ENCODE measurements at regions not wholly inside any gene's neighbourhood (a gene's known extent, or its start where the extent isn't known, plus 50 kb on each side); places are given as distances from the start of the nearest gene placed in this dataset.

- H3K4me3 ChIP-seq = no peak overlapping the region
- 35% methylated on average over 7 of the region's 7 CpGs for WGBS (ENCODE audit: insufficient coverage, insufficient replicate concordance, low lambda C conversion rate, missing lambda C conversion rate)
- TF ChIP-seq PAX8 (IDR thresholded peaks at IDR 0.05) (no peak), CBX5 (IDR thresholded peaks at IDR 0.05; ENCODE audit: low read depth) (no peak), TCF12 (IDR thresholded peaks at IDR 0.05; ENCODE audit: low read depth, low read length) (no peak), PML (IDR thresholded peaks at IDR 0.05; ENCODE audit: low read length) (no peak), EZH2 (IDR thresholded peaks at IDR 0.05; ENCODE audit: borderline replicate concordance, control insufficient read depth, low read depth, low read length) (no peak), CUX1 (IDR thresholded peaks at IDR 0.05; ENCODE audit: insufficient replicate concordance, low read depth, low read length) (no peak), SMAD5 (IDR thresholded peaks at IDR 0.05; ENCODE audit: low read depth) (no peak), MEF2B (IDR thresholded peaks at IDR 0.05; ENCODE audit: partially characterized antibody, poor library complexity, severe bottlenecking) (no peak), NR2C1 (IDR thresholded peaks at IDR 0.05) (no peak), SREBF1 (IDR thresholded peaks at IDR 0.05; ENCODE audit: low read length) (no peak), YBX1 (IDR thresholded peaks at IDR 0.05) (no peak), ZBTB4 (CRISPR knock-in tag; IDR thresholded peaks at IDR 0.05) (no peak), IKZF2 (IDR thresholded peaks at IDR 0.05) (no peak), SMC3 (IDR thresholded peaks at IDR 0.05; ENCODE audit: borderline replicate concordance, low read length) (no peak), CHD2 (IDR thresholded peaks at IDR 0.05; ENCODE audit: borderline replicate concordance, low read depth, low read length) (no peak), NFIC (IDR thresholded peaks at IDR 0.05; ENCODE audit: low read depth, low read length) (no peak)
- H3K27ac ChIP-seq (ENCODE audit: control insufficient read depth, insufficient read depth) = no peak overlapping the region
- H3K79me2 ChIP-seq (ENCODE audit: control insufficient read depth, insufficient read depth, low read length) = no peaks in the 10 kb centered on the region
- RAD21 ChIA-PET (ENCODE audit: unreplicated experiment) = no interaction called here
- H3K27me3 ChIP-seq (replicated peaks in 1 of 2; ENCODE audit: control insufficient read depth in 2 of 2, insufficient read depth in 2 of 2, low read length in 1 of 2) = peaks cover 0 to 3% of the 10 kb centered on the region in 2 experiments; a peak in 2 of 4 replicates
- no peaks in the 10 kb centered on the region for H3K36me3 ChIP-seq (ENCODE audit: control insufficient read depth in 2 of 2, insufficient read depth in 2 of 2, low read length in 1 of 2)
- CTCF ChIA-PET = no interaction called here
- SMC1A ChIA-PET (ENCODE audit: uncharacterized antibody, unreplicated experiment) = no interaction called here
- intact Hi-C loops (cut with micrococcal nuclease; ENCODE audit: unreplicated experiment) (no loop called here), in situ Hi-C loops (cut with MboI) (no loop called here)
- ATAC-seq (no peak), FAIRE-seq (no peak), DNase-seq (ENCODE audit: low read depth, low spot score) (no peak)
- no peak overlapping the region for H2AFZ ChIP-seq (ENCODE audit: control insufficient read depth, low read depth, low read length)
- no peaks in the 10 kb centered on the region for H3K4me1 ChIP-seq (ENCODE audit: control insufficient read depth, insufficient read depth, low read length)
- no peak overlapping the region for H3K9ac ChIP-seq (ENCODE audit: control insufficient read depth, insufficient read depth, low read length)
- no TSS peak for BruUV-seq (replicated peaks)
- H4K20me1 ChIP-seq (ENCODE audit: control insufficient read depth, insufficient read depth) = no peaks in the 10 kb centered on the region
- POLR2A ChIA-PET = no interaction called here
- no peaks in the 10 kb centered on the region for H3K9me3 ChIP-seq (replicated peaks; ENCODE audit: control insufficient read depth, insufficient read depth, low read length)
- no peak overlapping the region for H3K4me2 ChIP-seq (ENCODE audit: control insufficient read depth, insufficient read depth)
Measured at GRCh38 chr5:135108992-135109391, 75.0 kb upstream of the PITX1 start.
